ENCODE measurements at regions not wholly inside any gene's neighbourhood (a gene's known extent, or its start where the extent isn't known, plus 50 kb on each side); places are given as distances from the start of the nearest gene placed in this dataset.
"Not testable (repeated sequence)": the region's sequence is repeated elsewhere in the genome, so short reads cannot be mapped to it uniquely, and the experiment has no call there.

DNA sequence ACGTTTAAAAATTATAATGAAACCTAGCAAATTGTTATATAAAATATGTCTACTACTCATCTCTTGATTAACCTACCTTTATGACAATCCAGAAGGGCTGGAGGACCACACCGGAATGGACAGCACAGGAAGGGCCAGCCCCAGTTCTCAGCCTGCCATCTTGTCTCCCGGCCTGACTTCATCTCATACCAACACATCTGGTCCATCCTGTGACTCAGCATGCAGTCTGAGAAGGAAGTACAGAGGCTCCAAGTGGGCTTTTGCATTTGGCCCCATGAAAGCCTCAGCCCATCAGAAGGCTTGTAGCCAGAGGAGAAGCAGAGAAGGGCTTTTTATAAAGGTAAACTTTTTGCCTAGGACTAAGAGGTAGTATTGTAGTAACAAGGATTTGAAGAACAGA lies 436.6 kb downstream of the MRPL39 start:
- no peak overlapping the region for H3K9ac ChIP-seq (ENCODE audit: control insufficient read depth, extremely low read depth, insufficient read depth, low read length)
- no peaks in the 10 kb centered on the region for H3K27me3 ChIP-seq (ENCODE audit: control insufficient read depth, extremely low read depth, insufficient read depth, low read length)
- no peak overlapping the region for H3K27ac ChIP-seq (ENCODE audit: control insufficient read depth, insufficient read depth, low read length)
- H3K4me1 ChIP-seq (ENCODE audit: control insufficient read depth, extremely low read depth, insufficient read depth, low read length): no peaks in the 10 kb centered on the region
- FAIRE-seq (no peak), DNase-seq (ENCODE audit: low read depth, low spot score) (no peak)
- no peak overlapping the region for H3K4me2 ChIP-seq (ENCODE audit: control insufficient read depth, extremely low read depth, insufficient read depth, low read depth, low read length)
- H3K9me3 ChIP-seq (ENCODE audit: control insufficient read depth, low read depth, low read length): no peaks in the 10 kb centered on the region
- no peaks in the 10 kb centered on the region for H4K20me1 ChIP-seq (ENCODE audit: control insufficient read depth, extremely low read depth, insufficient read depth, low read length)
- H2AFZ ChIP-seq (ENCODE audit: control insufficient read depth, low read length): no peak overlapping the region
- H3K36me3 ChIP-seq (ENCODE audit: control insufficient read depth in 2 of 2, extremely low read depth in 1 of 2, insufficient read depth in 2 of 2, low read length in 2 of 2): no peaks in the 10 kb centered on the region
- no peaks in the 10 kb centered on the region for H3K9me1 ChIP-seq (ENCODE audit: control insufficient read depth, extremely low read depth, insufficient read depth, low read length)
- no peak overlapping the region for H3K4me3 ChIP-seq (ENCODE audit: control insufficient read depth in 2 of 3, extremely low read depth in 1 of 3, insufficient read depth in 2 of 3, low read depth in 1 of 3, low read length in 3 of 3)
- H3K79me2 ChIP-seq (ENCODE audit: control insufficient read depth, insufficient read depth, low read length): no peaks in the 10 kb centered on the region
- TF ChIP-seq, protein P1, sequence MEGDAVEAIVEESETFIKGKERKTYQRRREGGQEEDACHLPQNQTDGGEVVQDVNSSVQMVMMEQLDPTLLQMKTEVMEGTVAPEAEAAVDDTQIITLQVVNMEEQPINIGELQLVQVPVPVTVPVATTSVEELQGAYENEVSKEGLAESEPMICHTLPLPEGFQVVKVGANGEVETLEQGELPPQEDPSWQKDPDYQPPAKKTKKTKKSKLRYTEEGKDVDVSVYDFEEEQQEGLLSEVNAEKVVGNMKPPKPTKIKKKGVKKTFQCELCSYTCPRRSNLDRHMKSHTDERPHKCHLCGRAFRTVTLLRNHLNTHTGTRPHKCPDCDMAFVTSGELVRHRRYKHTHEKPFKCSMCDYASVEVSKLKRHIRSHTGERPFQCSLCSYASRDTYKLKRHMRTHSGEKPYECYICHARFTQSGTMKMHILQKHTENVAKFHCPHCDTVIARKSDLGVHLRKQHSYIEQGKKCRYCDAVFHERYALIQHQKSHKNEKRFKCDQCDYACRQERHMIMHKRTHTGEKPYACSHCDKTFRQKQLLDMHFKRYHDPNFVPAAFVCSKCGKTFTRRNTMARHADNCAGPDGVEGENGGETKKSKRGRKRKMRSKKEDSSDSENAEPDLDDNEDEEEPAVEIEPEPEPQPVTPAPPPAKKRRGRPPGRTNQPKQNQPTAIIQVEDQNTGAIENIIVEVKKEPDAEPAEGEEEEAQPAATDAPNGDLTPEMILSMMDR (optimal IDR thresholded peaks at IDR 0.05 in 1 of 3, IDR thresholded peaks at IDR 0.05 in 1 of 3, conservative IDR thresholded peaks at IDR 0.05 in 1 of 3; ENCODE audit: extremely low read depth in 1 of 3, insufficient read depth in 2 of 3, low read length in 3 of 3): no peak
- no peak for TF ChIP-seq EZH2 (IDR thresholded peaks at IDR 0.05; ENCODE audit: low read length)
- dilution Hi-C loops (cut with MboI; ENCODE audit: extremely low pct_ligation_motif_present, low sequenced_read_pairs): no loop called here

DNA sequence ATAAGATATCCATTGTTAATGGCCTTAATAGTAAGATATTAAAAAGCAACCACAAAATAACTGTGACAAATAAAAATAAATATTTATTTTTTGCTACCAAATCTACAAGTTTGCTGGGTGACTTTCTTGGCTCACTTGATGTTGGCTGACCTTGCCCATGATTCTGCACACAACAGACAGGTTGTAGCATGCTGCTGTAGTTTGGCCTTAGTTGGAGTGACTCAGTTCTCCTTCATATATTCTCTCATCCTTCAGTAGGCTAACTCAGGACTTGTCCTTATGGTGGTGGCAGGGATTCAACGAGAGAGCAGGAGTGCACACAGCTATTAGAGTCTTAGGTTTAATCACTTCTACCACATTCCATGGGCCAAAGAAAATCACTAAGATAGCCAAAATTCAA lies 437.9 kb downstream of the MRPL39 start:
- Histone ChIP-seq H3K79me2 (ENCODE audit: control insufficient read depth, insufficient read depth, low read length) (no peaks in the 10 kb centered on the region), H3K4me2 (ENCODE audit: control insufficient read depth, extremely low read depth, insufficient read depth, low read depth, low read length) (no peak overlapping the region), H3K4me1 (ENCODE audit: control insufficient read depth, extremely low read depth, insufficient read depth, low read length) (no peaks in the 10 kb centered on the region), H2AFZ (ENCODE audit: control insufficient read depth, low read length) (no peak overlapping the region), H3K9me1 (ENCODE audit: control insufficient read depth, extremely low read depth, insufficient read depth, low read length) (no peaks in the 10 kb centered on the region), H3K36me3 (ENCODE audit: control insufficient read depth in 2 of 2, extremely low read depth in 1 of 2, insufficient read depth in 2 of 2, low read length in 2 of 2) (no peaks in the 10 kb centered on the region), H3K27ac (ENCODE audit: control insufficient read depth, insufficient read depth, low read length) (no peak overlapping the region), H3K9me3 (ENCODE audit: control insufficient read depth, low read depth, low read length) (no peaks in the 10 kb centered on the region), H3K9ac (ENCODE audit: control insufficient read depth, extremely low read depth, insufficient read depth, low read length) (no peak overlapping the region), H3K4me3 (ENCODE audit: control insufficient read depth in 2 of 3, extremely low read depth in 1 of 3, insufficient read depth in 2 of 3, low read depth in 1 of 3, low read length in 3 of 3) (no peak overlapping the region), H3K27me3 (ENCODE audit: control insufficient read depth, extremely low read depth, insufficient read depth, low read length) (no peaks in the 10 kb centered on the region), H4K20me1 (ENCODE audit: control insufficient read depth, extremely low read depth, insufficient read depth, low read length) (no peaks in the 10 kb centered on the region)
- dilution Hi-C loops (cut with MboI; ENCODE audit: extremely low pct_ligation_motif_present, low sequenced_read_pairs): no loop called here
- DNase-seq (ENCODE audit: low read depth, low spot score) (no peak), FAIRE-seq (no peak)
- TF ChIP-seq, protein P1 (optimal IDR thresholded peaks at IDR 0.05 in 1 of 3, IDR thresholded peaks at IDR 0.05 in 1 of 3, conservative IDR thresholded peaks at IDR 0.05 in 1 of 3; ENCODE audit: extremely low read depth in 1 of 3, insufficient read depth in 2 of 3, low read length in 3 of 3): no peak

DNA sequence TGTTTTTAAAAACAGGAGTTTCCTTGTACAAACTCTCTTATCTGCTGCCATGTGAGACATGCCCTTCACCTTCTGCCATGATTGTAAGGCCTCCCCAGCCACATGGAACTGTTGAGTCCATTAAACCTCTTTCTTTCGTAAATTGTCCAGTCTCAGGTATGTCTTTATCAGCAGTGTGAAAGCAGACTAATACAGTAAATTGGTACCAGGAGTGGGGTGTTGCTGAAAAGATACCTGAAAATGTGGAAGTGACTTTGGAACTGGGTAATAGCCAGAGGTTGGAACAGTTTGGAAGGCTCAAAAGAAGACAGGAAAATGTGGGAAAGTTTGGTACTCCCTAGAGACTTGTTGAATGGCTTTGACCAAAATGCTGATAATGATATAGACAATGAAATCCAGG lies 440.4 kb downstream of the MRPL39 start:
- DNase-seq (ENCODE audit: low read depth, low spot score); H3K9ac ChIP-seq (ENCODE audit: control insufficient read depth, extremely low read depth, insufficient read depth, low read length); H4K20me1 ChIP-seq (ENCODE audit: control insufficient read depth, extremely low read depth, insufficient read depth, low read length); H3K27me3 ChIP-seq (ENCODE audit: control insufficient read depth, extremely low read depth, insufficient read depth, low read length); H3K9me3 ChIP-seq (ENCODE audit: control insufficient read depth, low read depth, low read length); H3K4me3 ChIP-seq (ENCODE audit: control insufficient read depth in 2 of 3, extremely low read depth in 1 of 3, insufficient read depth in 2 of 3, low read depth in 1 of 3, low read length in 3 of 3); dilution Hi-C loops (cut with MboI; ENCODE audit: extremely low pct_ligation_motif_present, low sequenced_read_pairs); H3K27ac ChIP-seq (ENCODE audit: control insufficient read depth, insufficient read depth, low read length); FAIRE-seq; H3K79me2 ChIP-seq (ENCODE audit: control insufficient read depth, insufficient read depth, low read length); H2AFZ ChIP-seq (ENCODE audit: control insufficient read depth, low read length); H3K9me1 ChIP-seq (ENCODE audit: control insufficient read depth, extremely low read depth, insufficient read depth, low read length); H3K4me1 ChIP-seq (ENCODE audit: control insufficient read depth, extremely low read depth, insufficient read depth, low read length); H3K36me3 ChIP-seq (ENCODE audit: control insufficient read depth in 2 of 2, extremely low read depth in 1 of 2, insufficient read depth in 2 of 2, low read length in 2 of 2); H3K4me2 ChIP-seq (ENCODE audit: control insufficient read depth, extremely low read depth, insufficient read depth, low read depth, low read length): not testable (repeated sequence)

Measured in keratinocyte (primary cell).